GM19328 (cell line): ENCODE measurements at regions not wholly inside any gene's neighbourhood (a gene's known extent, or its start where the extent isn't known, plus 50 kb on each side); places are given as distances from the start of the nearest gene placed in this dataset.
A peak's percentile ranks its signal among the peaks of the same experiment; 100 is the strongest.
"Not testable (repeated sequence)": the region's sequence is repeated elsewhere in the genome, so short reads cannot be mapped to it uniquely, and the experiment has no call there.

Experiments
- ATAC-seq: cut with Tn5 transposase; IDR thresholded peaks from one replicate; pipeline ENCODE4 v1.9.1; 2021; ENCODE audit warnings: mild to moderate bottlenecking, moderate library complexity; ENCODE audit not compliant: unreplicated experiment

- ATAC-seq = no peak
Measured at GRCh38 chr1:208977012-208977411, 606.5 kb upstream of the CAMK1G start.

DNA sequence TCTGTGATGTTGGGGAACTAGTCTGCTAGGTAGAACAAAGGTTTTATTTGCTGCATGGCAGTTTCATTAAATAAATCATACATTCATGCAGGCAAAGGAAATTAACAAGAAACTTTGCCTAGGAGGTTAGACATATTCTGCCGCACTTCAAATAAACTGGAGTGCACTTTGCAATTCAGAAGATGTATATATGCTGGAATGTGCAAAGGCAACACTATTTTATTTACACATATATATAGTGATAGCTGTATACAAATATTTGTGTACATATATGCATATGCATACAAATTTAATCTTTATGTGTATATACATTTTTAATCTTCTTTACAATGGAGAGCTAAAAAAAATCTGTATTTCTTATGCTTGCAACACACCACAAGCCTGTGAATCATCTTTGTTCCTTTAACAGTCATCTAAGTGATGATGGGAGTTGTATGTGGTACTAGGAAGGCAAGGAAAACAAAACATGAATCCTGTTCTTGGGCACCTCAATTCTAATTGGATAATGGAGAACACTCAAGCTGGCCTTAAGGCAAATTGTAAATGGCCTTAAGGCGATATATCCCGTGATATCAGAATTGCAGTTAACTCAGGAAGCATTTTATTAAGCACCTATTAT lies 605.8 kb upstream of the CAMK1G start:
- no peak for ATAC-seq

GRCh38 chr1:208979776-208980175 lies 603.7 kb upstream of the CAMK1G start:
- no peak for ATAC-seq

- no peak for ATAC-seq
Measured at GRCh38 chr1:208980605-208981004, 602.9 kb upstream of the CAMK1G start.

DNA sequence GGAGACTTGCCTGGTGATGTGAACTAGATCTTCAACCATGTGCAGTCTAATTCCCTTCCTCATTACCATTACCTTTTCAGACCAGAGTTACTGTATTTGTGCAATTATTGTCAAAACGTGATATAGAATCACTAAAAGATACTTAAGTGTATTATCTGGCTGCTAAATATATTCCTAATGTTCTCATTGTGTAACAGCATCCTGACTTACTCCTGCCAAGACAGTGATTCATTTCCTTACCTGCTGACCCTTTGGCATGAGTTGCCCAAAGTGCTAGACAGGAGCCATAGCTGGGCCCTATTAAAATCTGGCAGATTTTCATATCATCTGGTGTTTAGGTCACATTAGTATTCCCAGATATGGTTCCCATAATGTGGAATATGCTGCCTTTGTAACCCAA lies 598.3 kb upstream of the CAMK1G start:
- no peak for ATAC-seq

- peak; percentile 98 for ATAC-seq
Measured at GRCh38 chr1:208988811-208989222, 594.7 kb upstream of the CAMK1G start.

GRCh38 chr1:208990456-208990855 lies 593.1 kb upstream of the CAMK1G start:
- ATAC-seq = no peak

GRCh38 chr1:208997053-208997452 lies 586.5 kb upstream of the CAMK1G start:
- not testable (repeated sequence) for ATAC-seq

DNA sequence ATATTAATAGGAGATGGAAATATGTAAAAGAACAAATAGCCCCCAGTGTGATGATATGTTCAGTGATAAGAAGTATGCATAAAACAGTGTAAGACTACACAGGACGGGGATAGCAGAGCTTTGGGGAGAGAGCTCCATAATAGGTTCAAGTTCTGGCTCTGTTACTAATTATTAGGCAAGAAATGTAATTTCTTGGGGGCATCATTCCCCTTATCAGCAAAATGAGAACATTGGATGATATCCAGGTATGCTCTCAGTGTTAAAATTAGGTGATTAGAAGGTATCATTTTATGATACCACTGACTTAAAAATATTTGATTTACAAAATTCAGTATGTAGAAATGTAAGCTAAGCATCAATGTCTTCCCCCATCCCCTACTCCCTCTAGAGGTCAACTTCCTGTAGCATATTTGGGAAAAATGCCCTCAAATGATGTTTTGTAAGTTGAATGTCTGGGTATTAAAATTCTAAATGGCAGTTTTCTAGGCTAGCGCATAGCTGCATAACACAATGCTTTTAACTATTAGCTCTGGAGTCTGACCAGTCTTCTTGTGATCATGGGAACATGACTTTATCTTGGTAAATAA lies 585.7 kb upstream of the CAMK1G start:
- no peak for ATAC-seq

DNA sequence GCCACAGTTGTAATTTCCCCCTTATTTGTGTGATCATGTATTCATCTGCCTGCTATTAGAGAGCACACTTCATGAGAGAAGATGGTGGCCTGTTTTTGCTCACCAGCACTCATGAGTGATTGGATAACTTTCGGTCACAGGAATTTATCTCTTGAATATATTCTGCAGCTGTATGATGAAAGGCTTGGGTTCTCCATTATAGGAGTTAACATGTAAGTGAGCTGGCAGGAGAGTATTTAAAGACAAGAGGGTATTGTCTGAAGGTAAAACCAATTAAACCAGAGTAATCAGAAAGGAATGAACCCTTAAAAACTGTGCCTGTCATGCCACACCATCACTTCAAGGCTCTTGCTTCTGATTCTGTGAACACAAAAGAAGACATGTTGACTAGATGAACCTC lies 574.9 kb upstream of the CAMK1G start:
- ATAC-seq = no peak

DNA sequence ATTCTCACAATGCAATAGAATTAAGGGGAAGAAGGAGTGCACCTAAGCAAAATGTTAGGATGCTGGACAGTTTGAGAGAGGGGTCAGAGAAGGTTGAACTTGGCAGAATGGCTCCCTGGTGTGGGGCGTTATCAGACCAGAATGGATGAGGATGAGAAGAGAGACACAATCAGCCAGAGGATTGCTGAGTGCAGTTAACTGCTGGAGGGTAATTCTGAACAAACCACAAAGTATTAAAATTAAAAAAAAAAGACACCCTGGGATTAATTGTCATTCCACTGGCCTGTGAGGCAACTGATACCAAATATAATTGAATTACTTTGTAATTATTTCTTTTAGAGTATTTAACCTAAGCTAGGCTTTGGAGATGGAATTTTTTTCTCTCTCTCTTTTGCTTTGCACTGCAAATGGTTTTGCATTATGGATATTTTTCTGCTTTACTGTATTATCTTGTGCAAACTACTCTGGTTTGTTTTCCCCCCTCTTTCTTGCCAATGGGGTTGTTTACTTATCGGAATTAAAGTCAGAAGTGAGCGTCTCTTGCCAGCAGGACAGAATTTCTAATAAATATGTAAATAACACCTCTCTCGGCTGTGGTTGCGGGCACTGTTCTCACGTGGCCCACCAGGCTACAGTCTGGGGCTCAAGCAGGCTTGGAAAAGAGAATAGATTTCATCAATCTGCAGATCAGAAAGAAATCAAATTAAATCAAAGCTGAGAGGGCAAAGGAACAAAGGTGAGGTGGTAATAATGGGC lies 572.9 kb upstream of the CAMK1G start:
- no peak for ATAC-seq

- no peak for ATAC-seq
Measured at GRCh38 chr1:209012443-209013196, 570.9 kb upstream of the CAMK1G start.

DNA sequence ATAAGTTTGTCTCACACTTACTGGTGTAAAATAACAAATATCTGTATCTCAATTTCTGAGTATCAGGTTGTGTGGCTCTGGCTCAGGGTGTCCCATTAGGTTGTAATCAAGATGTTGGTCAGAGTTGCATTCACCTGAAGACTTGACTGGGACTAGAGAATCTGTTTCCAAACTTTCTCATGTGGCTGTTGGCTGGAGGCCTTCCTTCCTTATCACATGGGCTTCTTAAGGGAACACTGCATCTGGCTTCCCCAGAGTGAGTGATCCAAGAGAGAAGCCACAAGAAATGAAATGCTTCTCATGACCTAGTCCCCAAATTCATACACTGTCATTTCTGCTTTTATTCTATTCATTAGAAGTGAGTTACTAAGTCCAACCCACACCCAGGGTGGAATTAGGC lies 568.4 kb upstream of the CAMK1G start:
- no peak for ATAC-seq

- no peak for ATAC-seq
Measured at GRCh38 chr1:209021622-209022021, 561.9 kb upstream of the CAMK1G start.

DNA sequence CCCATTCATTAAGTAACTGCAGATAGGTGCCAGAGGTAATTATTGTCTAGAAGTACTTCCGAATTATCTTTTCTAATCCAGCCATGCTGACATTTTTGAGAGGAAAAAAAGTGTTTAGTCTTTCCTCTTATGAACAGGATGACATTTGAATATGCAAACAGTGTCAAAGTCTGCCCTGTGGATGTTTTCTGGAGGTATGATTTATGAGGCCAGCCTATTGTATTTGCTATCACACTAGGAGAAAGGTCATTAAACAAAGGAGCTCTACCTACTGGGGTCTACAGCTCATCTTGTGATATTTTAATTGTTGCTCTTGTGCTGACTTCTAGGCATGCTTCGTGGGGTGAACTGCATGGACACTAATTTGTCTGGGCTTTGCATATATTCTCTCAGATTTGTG lies 559.7 kb upstream of the CAMK1G start:
- no peak for ATAC-seq

GRCh38 chr1:209029737-209030136 lies 553.8 kb upstream of the CAMK1G start:
- ATAC-seq = no peak

DNA sequence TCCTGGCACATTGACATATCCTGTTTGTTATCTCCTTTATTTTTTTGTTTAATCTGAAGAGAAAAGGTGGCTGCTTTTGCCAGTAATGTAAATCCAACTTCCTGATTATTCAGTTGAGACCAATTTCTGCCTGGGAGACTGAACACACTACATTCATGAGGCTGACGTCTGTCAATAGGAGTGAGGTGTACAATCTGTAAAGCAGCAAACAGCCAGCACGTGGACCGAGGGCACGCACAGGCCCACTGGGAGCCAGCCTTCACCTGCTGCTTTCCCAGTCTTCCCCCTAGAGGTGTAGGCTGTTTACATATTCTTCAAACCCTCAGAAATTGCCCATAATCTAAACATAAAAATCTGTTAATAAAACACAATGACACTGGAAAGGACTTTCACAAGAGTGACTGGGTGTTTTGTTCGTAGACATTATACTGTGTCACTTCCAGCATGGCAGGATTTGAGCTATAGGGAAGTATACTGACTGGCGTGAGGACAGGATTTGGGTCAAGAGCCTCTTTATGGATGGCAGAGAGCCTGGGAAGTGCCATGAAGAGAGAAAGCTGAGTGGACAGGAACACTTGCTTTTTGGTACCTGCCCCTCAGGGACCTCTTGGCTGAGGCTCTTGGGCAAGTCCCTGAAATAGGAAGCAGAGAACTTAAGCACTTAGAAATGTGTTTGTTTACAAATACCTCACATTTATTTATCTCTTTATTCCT lies 552.9 kb upstream of the CAMK1G start:
- no peak for ATAC-seq

DNA sequence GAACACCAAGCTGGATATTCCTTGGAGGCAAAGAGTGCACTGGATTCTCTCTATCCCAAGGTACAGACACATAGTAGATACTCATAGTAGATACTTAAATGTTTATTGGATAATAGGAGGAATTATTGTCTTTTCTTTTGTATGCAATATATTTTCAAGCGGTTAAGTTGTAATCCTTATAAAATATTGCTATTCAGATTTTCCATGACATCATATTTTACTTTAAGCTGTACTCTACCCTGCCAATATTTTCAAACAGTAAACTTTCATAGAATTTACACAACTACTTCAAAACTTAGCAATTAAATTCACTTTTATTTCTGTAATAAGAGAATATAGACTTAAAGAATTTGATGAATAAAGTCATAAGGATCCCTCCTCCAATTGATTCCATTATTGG lies 546.5 kb upstream of the CAMK1G start:
- ATAC-seq = no peak

- ATAC-seq = no peak
Measured at GRCh38 chr1:209038316-209038715, 545.2 kb upstream of the CAMK1G start.

DNA sequence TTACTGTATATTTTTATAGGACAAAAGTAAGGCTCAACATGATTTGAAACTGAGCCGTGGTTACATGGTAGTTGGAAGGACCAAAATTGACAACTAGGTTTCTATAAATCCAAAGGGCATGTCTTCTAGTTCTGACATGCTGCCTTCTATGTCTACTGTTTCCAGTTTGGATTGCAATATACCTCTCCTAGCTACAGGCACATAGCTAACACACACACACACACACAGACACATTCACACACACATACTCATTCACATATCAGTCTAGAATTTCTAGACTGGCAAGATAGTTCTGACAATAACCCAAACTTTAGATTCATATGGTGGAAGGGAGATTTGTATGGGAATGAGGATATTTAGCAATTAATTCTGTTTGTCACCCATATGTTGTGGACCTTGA lies 544.8 kb upstream of the CAMK1G start:
- ATAC-seq = no peak

DNA sequence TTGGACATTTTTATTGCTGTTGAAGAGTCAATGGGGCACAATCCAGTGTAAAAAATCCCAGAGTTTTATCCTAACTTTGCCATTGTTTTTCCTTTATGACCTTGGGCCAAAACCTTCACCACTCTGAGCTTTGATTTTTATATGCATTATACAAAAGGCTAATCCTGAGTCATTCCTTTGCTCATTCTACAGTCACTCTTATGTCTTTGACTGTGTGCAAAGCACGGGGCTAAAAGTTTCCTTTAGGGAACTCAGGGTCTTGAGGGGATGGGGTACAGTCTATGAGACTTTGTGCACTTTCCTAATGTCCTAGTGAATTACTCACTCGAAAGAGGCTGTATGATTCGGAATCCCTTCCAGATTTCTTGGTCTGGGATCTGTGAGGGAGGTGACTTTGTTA lies 543.2 kb upstream of the CAMK1G start:
- ATAC-seq = no peak
